Heart right ventricle (tissue), 16 donors: ENCODE measurements at regions not wholly inside any gene's neighbourhood (a gene's known extent, or its start where the extent isn't known, plus 50 kb on each side); places are given as distances from the start of the nearest gene placed in this dataset.
A peak's percentile ranks its signal among the peaks of the same experiment; 100 is the strongest.

Experiments
- ATAC-seq, 8 donors: fragments of 200-7000 bp; cut with Tn5 transposase; one replicate each; pipeline ENCODE4 v1.9.1; 2020; ENCODE audit warnings: mild to moderate bottlenecking in 8 of 8, moderate library complexity in 8 of 8, moderate number of reproducible peaks in 1 of 8
- DNase-seq, 2 donors: peaks; one replicate each; pipeline ENCODE4 v3.0.0-alpha.2; 2020
- H3K27ac ChIP-seq, 10 donors: fragments of 200-600 bp; sonication (generic) in 2 of 10; one replicate each; pipeline versions ENCODE4 v1.5.0 to v1.8.0; 2020 to 2022; ENCODE audit warnings: mild to moderate bottlenecking in 3 of 10
- H3K27me3 ChIP-seq, 7 donors: fragments of 200-600 bp; one replicate each; pipeline ENCODE4 v1.8.0; 2021 to 2022; ENCODE audit warnings: mild to moderate bottlenecking in 2 of 7
- H3K36me3 ChIP-seq, 9 donors: fragments of 200-600 bp; sonication (generic) in 1 of 9; one replicate each; pipeline versions ENCODE4 v1.5.0 to v1.8.0; 2020 to 2022; ENCODE audit warnings: mild to moderate bottlenecking in 2 of 9
- H3K4me1 ChIP-seq, 9 donors: fragments of 200-600 bp; sonication (generic) in 1 of 9; one replicate each; pipeline versions ENCODE4 v1.5.0 to v1.8.0; 2020 to 2022; ENCODE audit warnings: mild to moderate bottlenecking in 4 of 9
- H3K4me3 ChIP-seq, 10 donors: fragments of 200-600 bp; sonication (generic) in 2 of 10; one replicate each; pipeline versions ENCODE4 v1.5.0 to v1.8.0; 2020 to 2022; ENCODE audit warnings: mild to moderate bottlenecking in 7 of 10, moderate library complexity in 2 of 10
- H3K9me3 ChIP-seq, 11 donors: fragments of 200-600 bp in 10 of 11; sonication (generic) in 2 of 11; one replicate each; pipeline versions ENCODE4 v1.5.0 to v1.8.0; 2013 to 2022; ENCODE audit warnings: mild to moderate bottlenecking in 2 of 11, control low read depth in 1 of 11, moderate library complexity in 1 of 11
- WGBS, 2 donors: extraction: QIAGEN DNeasy Blood & Tissue Kit; methylation state at CpG; one replicate each; pipeline ENCODE4 v1.1.7; 2013; ENCODE audit warnings: inconsistent platforms in 1 of 2; 5-methylcytosine and 5-hydroxymethylcytosine counted together
- intact Hi-C, 10 donors: fragments of 100-400 bp; cut with DNase I; formaldehyde crosslinking; loops; one replicate each; pipeline versions ENCODE4 v1.11.1 to v1.14.2; 2022
- TF ChIP-seq, protein P1 (sequence below), 9 donors: fragments of 200-600 bp; sonication (generic) in 2 of 9; IDR thresholded peaks; one replicate each; pipeline versions ENCODE4 v1.5.0 to v1.8.0; 2021 to 2022; ENCODE audit warnings: antibody characterized with exemption in 9 of 9, mild to moderate bottlenecking in 5 of 9, moderate library complexity in 1 of 9
- donor health status: Arrhythmogenic right ventricular cardiomyopathy.
- donor health status: ischemic (EF 13 %, LVEDD 7.1; RV severe dilation, severe dysfunction).
- donor health status: healthy with polysubstance abuse.
- donor health status: DM: no; HTN: yes; CAD: no.
- donor health status: DM: no; HTN: no; CAD: no.
- donor health status: ischemic (EF 25% LVEDD 6.9; RV normal size, moderate dysfunction).
- donor health status: ischemic (EF 25% LVEDD 5.7; RV mildly dilated, moderate dysfunction).
- donor health status: healthy.
- donor health status: DM: yes; HTN: yes; CAD: no.
- donor health status: Ischemic cardiomyopathy.
- donor health status: ischemic (EF 35%, LVEDD 5.7; RV mildly dilated, moderate dysfunction).
- donor health status: nonischemic (EF 11% LVEDD 7.7; RV severe dilation, severe dysfunction).
- donor health status: DM: yes; HTN: yes; CAD: no.
- donor health status: PGD.
- donor health status: ischemic (EF 29% LVEDD 5.4; RV normal size, mild dysfunction).
- donor health status: nonischemic (EF 23%, LVEDD 6.1; RV moderate dilation, normal function).

- DNase-seq (no peak), ATAC-seq (peak in 2 of 8 donors; percentile 34 to 39)
- TF ChIP-seq, protein P1, sequence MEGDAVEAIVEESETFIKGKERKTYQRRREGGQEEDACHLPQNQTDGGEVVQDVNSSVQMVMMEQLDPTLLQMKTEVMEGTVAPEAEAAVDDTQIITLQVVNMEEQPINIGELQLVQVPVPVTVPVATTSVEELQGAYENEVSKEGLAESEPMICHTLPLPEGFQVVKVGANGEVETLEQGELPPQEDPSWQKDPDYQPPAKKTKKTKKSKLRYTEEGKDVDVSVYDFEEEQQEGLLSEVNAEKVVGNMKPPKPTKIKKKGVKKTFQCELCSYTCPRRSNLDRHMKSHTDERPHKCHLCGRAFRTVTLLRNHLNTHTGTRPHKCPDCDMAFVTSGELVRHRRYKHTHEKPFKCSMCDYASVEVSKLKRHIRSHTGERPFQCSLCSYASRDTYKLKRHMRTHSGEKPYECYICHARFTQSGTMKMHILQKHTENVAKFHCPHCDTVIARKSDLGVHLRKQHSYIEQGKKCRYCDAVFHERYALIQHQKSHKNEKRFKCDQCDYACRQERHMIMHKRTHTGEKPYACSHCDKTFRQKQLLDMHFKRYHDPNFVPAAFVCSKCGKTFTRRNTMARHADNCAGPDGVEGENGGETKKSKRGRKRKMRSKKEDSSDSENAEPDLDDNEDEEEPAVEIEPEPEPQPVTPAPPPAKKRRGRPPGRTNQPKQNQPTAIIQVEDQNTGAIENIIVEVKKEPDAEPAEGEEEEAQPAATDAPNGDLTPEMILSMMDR (IDR thresholded peaks at IDR 0.05), result no peak
- Histone ChIP-seq H3K27ac (peak overlapping the region in 5 of 10 donors; percentile 14 to 64 (median 56)), H3K36me3 (no peaks in the 10 kb centered on the region), H3K4me3 (no peak overlapping the region), H3K9me3 (no peaks in the 10 kb centered on the region), H3K27me3 (no peaks in the 10 kb centered on the region), H3K4me1 (peaks cover 0 to 42% (median 10%) of the 10 kb centered on the region in 9 donors)
- 35% methylated on average over 5 of the region's 5 CpGs for WGBS, 2 donors
- intact Hi-C loops, result no loop called here
Observed at GRCh38 chr2:18062892-18063291, 184.4 kb downstream of the KCNS3 start.

GRCh38 chr2:18061717-18062116, 183.2 kb downstream of the KCNS3 start:
- ATAC-seq (no peak), DNase-seq (no peak)
- H3K4me3 ChIP-seq, result no peak overlapping the region
- H3K27me3 ChIP-seq, result no peaks in the 10 kb centered on the region
- H3K9me3 ChIP-seq, result no peaks in the 10 kb centered on the region
- H3K36me3 ChIP-seq, result no peaks in the 10 kb centered on the region
- intact Hi-C loops, result no loop called here
- H3K4me1 ChIP-seq, result peaks cover 0 to 30% (median 10%) of the 10 kb centered on the region in 9 donors
- TF ChIP-seq, protein P1 (IDR thresholded peaks at IDR 0.05), result no peak
- no peak overlapping the region for H3K27ac ChIP-seq
- 65 to 83% methylated on average over 1 of the region's 1 CpG for WGBS, 2 donors

- ATAC-seq, result peak in 1 of 8 donors; percentile 25
- no peaks in the 10 kb centered on the region for H3K27me3 ChIP-seq
- intact Hi-C loops, result no loop called here
- peaks cover 0 to 5% (median 0%) of the 10 kb centered on the region in 9 donors for H3K4me1 ChIP-seq
- no peak overlapping the region for H3K4me3 ChIP-seq
- H3K9me3 ChIP-seq, result no peaks in the 10 kb centered on the region
- DNase-seq, result no peak
- TF ChIP-seq, protein P1 (IDR thresholded peaks at IDR 0.05), result no peak
- WGBS, 2 donors, result 71 to 77% methylated on average over 1 of the region's 1 CpG
- H3K36me3 ChIP-seq, result no peaks in the 10 kb centered on the region
- no peak overlapping the region for H3K27ac ChIP-seq
Observed at GRCh38 chr2:18057657-18058056, 179.2 kb downstream of the KCNS3 start.

DNA sequence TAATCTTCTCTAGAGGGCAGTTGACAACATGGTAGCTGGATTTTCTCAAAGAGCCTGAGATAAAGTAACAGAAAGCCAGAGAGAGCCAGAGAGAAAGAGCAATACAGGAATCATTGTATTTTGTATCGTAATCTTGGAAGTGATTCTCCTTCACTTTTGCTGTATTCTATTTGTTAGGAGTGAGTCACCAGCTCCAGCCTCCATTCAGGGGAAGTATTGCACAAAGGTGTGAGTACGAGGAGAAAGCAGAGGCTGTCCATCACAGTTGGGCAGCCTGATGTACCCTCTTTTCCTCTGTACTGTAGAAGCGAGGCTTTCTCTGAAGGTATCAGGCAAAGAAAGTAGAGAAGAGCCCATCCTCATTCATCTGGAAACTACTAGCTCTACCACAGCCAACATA, 176.8 kb downstream of the KCNS3 start:
- TF ChIP-seq, protein P1 (IDR thresholded peaks at IDR 0.05), result no peak
- Histone ChIP-seq H3K36me3 (no peaks in the 10 kb centered on the region), H3K27me3 (no peaks in the 10 kb centered on the region), H3K4me3 (no peak overlapping the region), H3K9me3 (no peaks in the 10 kb centered on the region), H3K4me1 (no peaks in the 10 kb centered on the region), H3K27ac (no peak overlapping the region)
- no peak for DNase-seq
- intact Hi-C loops, result no loop called here
- WGBS, 2 donors, result 87 to 88% methylated on average over 3 of the region's 3 CpGs
- ATAC-seq, result no peak
